HG02981 (cell line): ENCODE measurements at regions not wholly inside any gene's neighbourhood (a gene's known extent, or its start where the extent isn't known, plus 50 kb on each side); places are given as distances from the start of the nearest gene placed in this dataset.
A peak's percentile ranks its signal among the peaks of the same experiment; 100 is the strongest.

Experiments
- ATAC-seq: cut with Tn5 transposase; IDR thresholded peaks from one replicate; pipeline ENCODE4 v1.9.1; 2021; ENCODE audit warnings: mild to moderate bottlenecking, moderate library complexity; ENCODE audit not compliant: unreplicated experiment

DNA sequence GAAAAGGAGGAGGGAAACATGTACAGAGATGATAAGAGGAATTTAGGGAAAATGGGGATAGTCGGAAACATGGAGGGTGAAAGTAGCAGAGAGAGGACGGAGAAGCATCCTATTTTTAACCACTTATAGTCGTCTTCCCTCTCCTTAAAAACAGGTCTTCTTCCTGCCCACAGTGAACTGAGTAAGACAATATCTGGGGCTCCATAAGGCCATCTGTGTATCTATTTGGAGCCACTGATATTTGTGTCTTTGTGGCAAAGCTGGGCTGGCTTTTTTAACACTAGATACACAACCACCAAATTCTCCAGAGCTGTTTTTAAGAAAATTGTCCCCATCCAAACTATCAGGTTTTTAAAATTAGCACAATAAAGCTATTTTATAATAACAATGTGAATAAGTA is 109.5 kb upstream of the RAP1B start:
- no peak for ATAC-seq

DNA sequence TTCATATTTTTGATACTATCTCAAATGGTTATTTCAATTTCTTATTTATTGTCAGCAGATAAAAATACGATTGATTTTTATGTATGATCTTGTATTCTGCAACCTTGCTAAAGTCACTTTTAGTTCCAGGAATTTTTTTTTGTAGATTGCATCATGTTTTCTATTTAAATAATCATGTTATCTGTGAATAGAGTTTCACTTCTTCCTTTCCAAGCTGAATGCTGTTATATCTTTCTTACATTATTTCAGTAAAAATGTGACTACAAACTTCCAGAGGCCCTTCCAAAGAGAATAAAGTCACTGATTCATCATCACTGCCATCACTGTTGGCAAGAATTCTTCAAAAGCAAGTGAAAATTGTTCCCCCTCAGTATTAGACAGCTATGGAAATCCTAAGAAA is 104.7 kb upstream of the RAP1B start:
- no peak for ATAC-seq

DNA sequence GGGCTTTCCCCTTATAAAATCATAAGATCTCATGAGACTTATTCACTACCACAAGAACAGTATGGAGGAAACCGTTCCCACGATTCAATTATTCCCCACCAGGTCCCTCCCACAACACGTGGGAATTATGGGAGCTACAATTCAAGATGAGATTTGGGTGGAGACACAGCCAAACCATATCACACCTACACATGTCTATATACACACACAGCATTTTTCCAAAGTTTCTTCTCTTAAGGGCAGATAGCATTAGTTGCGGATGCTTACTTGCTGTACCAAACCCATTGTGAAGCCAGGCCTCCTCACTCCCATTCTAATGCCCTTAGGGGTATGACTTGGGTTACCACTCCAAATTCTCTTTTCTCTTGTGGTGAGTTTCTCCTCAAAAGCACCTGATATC is 104.1 kb upstream of the RAP1B start:
- ATAC-seq, result no peak

DNA sequence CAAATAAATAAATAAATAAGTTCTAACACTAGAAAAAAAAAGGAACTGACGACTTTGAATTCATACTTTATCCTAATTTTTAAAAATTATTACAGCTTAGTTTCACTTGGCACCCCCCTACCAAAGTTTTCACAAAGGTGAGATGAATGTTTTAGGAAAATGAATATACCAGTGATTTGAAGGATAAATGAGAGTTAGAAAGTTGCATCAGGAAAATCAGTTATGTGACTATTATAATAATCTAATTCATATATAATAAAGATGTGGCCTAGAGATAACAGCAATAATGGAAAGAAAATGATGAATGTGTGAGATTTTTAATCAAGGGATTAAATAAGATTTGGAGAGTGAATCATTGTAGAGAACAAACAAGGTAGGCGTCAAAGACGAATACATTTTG is 103.0 kb upstream of the RAP1B start:
- ATAC-seq, result no peak

DNA sequence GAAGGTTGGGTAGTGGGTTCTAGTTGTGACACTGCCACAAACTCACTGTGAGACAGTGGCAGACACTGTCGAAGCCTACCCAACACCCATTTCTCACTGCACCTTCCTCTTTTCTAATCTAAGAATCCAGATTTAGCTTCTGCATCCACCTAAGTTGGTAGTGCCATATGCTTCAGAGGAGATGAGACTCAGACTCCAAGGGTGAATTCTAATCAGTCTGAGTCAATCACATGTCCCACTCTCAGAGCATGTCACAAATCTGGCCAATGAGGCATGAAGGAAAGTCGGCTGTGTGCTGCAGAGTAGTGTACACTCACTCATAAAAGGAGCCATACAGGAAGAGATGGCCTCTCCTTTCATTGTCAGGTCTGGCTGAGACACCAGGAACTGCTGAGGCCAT is 102.1 kb upstream of the RAP1B start:
- ATAC-seq, result no peak

DNA sequence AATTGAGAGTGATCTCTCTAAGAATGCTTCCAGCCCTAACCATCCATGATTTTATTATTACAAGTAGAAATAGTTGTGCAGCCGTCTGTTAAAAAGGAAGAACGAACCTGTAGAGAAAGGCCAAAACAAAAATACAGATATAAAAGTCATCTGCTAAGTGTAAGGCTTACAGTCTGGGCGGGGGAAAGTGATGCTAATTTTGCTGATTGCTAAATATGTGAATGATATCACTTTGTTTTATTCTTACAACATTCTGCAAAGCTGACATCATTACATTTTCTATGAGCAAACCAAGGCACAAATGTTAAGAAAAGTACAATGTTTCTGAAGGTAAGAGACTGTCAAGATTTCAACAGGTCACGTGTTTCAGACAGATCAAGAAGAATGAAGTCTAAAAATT is 101.5 kb upstream of the RAP1B start:
- ATAC-seq, result no peak

DNA sequence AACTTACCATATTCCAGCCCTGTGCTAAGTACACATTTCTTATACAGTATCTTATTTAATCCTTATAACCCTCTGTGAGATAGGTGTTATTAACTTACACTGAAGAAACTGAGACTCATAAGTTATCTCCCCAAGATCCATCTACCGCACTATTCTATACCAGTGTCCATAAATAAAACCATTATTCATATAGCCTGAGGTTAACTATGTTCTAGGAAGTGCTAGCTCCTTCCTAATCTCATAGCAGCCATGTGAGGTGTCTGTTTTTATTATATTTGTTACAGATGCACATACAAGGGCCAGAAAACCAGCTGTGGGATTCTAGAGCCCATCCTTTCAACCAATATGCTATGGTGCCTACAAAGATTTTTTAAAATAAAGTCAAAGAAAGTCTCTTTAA is 100.3 kb upstream of the RAP1B start:
- no peak for ATAC-seq

DNA sequence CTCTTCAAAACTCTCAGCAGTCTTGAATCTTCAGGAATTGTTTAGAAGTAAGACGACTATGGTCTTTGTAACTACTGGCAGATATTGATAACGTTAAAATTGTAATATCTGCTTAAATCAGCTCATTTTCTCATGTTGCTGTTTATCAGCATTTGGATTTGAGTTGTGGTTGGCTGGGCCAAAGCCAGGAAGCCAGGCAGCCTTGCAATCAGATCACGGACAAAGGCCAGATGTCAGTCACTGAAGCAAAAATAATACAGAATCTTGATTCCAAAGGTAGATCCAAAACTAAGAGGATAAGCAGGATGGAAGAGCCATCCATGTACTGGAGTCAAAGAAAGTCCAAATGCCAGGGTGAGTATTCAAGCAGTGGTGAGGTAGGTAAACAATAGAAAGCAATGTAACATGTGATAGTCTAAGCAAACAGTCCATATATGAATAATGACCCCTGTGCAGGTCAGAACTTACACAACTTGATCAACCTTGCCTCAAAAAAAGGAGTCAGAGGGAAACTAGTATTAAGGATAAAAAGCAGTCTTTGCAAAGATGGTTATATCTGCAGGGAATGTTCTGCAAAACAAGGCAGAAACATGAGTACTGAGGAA is 95.8 kb upstream of the RAP1B start:
- ATAC-seq, result no peak

DNA sequence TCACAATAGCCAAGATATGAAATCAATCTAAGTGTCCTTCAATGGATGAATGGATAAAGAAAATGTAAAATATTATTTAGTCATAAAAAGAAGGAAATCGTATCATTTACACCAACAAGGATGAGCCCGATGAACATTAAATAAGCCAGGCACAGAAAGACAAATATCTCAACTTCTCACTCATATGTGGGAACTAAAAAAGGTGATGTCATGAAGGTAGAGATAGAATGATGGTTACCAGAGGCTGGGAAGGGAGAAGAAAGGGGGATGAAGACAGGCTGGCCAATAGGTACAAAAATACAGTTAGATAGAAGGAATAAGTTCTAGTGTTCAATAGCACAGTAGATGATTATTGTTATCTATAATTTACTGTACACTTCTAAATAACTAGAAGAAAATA is 94.9 kb upstream of the RAP1B start:
- no peak for ATAC-seq

DNA sequence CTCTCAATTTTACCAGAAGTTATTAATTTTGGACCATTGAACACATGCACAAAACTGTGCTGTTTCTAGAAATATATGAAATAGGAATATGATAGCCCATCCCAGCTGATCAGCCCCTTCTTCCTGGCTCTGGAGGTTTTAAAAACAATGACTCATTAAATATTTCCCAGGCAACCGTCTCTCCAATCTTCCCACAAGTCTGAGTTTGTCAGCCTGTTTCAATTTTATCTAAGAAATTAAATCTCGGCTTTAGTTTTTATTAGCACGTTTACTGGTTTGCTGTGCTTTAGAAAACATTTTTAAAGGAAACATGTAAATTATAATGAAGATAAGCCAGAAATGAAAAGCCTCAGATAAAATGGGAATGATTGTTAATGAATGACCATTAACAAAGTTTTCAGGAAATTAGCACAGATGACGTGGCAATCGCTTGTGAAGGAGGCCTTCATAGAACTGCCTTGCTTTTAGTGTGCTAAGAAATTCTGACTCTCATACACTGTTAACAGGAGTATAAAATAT is 89.3 kb upstream of the RAP1B start:
- ATAC-seq, result no peak

DNA sequence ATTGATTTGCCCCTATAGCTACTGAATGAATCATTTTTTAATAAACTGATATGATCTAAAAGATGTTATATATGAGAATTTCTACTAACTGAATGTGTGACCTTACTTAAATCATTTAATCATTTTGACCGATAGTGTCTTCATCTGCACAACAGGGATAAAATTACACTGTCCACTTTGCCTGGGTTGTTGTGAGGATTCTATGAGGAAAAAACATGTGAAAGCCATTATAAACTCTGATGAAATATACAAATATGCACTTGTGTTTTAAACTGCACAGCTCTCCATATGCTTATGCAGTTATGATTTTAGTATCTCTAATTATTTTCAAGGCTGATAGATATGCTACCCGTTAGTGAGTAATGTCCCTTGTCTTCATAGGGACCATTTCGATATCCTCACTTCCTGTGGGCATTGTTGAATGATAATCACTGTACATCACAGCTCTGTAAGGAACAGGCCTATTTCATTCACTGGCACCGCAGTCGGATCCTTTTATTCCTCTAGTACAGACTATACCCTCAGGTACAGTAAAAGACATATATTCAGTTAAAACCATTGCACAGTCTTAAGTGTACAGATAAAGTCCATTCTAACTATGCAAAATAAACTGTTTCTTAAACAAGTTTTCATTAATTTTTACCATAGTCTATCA is 88.7 kb upstream of the RAP1B start:
- ATAC-seq, result no peak

DNA sequence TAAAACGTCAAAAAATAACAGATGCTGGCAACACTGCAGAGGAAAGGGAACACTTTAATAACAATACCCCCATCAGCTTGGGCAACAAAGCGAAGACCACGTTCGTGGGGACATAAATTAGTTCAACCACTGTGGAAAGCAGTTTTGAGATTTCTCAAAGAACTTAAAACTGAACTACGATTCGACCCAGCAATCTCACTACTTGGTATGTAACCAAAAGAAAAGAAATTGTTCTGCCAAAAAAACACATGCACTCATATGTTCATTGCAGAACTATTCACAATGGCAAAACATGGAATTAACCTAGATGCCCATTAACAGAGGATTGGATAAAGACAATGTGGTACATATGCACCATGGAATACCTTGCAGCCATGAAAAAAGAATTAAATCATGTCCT is 81.2 kb upstream of the RAP1B start:
- no peak for ATAC-seq

DNA sequence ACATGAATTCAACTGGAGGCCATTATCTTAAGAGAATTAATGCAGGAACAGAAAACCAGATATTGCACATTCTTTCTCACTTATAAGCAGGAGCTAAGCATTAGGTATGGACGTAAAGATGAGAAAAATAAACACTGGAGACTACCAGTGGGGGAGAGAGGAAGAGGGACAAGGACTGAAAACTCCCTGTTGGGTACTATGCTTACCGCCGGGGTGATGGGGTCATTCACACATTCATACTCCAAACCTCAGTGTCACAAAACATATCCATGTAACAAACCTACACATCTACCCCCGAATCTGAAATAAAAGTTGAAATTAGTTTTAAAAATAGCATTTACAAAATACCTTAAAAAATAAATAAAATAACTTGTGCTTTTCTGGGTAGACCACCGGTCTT is 80.8 kb upstream of the RAP1B start:
- no peak for ATAC-seq

DNA sequence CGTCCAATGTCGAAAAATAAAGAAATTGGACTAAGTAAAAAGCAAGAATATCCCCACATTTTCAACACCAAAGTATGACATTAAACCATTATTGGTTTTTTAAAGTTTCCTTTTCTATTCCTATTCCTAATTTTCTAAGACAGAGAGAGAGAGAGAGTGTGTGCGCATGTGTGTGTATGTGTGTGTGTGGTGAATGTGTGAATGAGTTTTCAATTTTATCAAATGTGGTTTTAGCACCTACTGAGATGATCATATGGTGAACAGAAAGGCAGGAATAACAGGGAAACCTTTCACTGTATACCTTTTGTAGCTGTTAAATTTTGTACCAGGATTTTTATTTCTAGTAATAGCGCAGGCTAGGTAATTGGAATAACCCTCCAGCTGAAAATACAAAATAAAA is 80.4 kb upstream of the RAP1B start:
- ATAC-seq, result no peak

DNA sequence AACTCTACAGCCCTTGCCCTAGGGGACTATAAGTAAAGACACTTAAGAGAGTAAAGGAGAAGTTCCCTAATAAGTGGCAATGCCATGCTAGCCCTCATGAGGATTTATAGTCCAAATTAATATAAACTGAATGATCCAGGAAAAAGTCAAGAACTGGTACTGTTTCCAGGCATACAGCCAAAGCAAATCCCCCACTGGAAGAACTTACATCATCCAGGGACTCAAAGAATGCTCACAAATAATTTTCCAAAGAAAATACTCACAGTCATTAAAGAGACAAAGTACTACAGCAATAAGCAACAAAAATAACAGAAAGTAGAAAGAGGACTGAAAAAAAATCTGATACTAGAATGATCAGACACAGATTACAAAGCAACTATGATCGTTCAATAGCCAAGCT is 79.7 kb upstream of the RAP1B start:
- no peak for ATAC-seq

DNA sequence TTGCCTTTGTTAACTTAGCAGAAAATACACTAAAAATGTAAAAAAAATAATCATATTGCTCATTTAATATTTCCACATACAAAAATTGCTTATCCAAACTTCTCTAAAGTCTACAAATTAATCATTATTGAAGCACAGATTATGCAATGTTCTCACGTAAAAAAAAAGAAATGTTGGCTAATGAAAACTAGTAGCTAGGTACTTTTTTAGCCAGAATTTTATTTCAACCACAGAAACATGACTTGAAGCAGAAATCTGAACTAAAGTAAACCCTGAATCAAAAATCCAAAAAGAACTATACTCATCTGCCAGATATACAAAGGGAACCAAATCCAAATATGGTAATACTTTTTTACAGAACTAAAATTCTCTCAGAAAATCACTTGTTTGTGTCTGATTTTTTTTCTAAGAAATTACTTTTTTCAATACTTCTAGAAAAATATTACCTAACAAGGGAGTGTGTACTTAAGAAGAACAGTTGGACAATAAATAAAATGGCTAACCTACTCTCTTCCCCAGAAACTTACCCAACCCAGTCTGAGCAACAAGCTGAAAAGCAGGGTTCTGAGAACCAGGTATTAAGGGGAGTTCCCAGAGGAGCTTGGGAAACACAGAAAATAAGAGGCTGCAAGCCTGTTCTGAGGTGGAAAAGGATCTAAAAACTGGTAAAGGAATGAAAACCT is 78.4 kb upstream of the RAP1B start:
- no peak for ATAC-seq

DNA sequence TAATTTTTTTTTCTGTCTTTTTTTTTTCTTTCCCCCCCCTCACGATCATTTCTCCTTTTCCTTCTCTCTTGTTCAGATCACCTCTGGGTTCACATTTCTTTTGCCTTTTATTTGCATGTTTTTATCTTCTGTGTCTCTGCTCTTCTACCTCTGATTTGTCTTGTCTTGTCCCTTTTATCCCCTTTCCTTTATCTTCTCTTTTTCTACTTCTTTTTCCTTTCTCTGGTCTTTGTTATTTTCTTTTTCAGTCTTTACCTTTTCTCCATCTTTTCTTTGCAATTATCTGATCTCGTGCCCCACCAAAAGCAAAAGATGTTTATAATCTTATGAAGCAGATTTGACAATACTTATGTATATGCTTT is 77.8 kb upstream of the RAP1B start:
- ATAC-seq, result no peak

DNA sequence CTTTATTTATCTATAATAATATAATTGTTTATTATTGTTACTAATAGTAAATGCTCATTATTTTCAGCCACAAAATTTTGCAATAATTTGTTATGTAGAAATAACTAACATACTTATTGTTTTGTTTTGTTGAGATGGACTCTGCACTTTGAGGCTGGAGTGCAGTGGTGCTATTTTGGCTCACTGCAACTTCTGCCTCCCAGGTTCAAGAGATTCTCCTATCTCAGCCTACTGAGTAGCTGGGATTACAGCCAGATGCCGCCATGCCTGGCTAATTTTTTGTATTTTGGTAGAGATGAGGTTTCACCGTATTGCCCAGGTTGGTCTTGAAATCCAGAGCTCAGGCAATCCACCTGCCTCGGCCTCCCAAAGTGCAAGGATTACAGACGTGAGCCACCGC is 76.6 kb upstream of the RAP1B start:
- no peak for ATAC-seq

DNA sequence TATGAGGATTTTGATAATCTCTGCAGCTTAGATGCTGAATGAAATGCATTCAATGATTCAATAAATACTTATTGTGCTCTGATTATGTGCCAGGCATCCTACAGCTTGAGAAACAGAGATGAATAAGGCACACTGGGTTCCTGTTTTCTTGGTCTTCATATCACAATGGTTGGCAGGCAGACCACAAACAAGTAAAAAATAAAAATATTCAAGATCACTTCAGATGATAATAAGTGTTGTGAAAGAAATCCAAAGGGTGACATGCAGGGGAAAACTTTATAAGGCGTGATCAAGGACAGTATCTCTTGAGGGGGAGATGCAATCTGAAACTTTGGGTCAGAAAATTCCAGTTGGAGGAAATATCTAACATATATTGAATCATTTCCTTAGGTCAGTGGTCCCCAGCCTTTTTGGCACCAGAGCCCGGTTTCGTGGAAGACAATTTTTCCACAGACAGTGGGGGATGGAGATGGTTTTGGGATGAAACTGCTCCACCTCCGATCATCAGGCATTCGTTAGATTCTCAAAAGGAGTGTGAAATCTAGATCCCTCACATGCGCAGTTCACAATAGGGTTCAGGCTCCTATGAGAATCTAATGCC is 73.7 kb upstream of the RAP1B start:
- ATAC-seq, result no peak

DNA sequence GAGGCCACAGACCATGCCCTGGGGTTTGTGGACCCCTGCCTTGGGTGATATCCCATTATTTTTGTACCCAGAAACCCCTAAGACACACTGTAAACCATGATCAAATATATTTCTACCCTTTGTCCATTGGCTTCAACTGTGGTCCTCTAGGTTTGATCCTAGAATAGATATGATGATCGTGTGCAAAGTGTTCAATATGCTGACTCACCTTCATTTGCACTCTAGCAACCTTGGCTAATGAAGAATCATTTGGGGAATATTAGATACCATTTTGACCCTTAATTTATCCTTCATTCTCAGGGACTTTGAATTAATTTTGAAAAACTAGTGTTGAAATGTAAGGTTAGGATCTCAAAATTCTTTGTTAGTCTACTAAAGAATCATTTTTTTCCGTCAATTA is 73.1 kb upstream of the RAP1B start:
- ATAC-seq, result no peak

DNA sequence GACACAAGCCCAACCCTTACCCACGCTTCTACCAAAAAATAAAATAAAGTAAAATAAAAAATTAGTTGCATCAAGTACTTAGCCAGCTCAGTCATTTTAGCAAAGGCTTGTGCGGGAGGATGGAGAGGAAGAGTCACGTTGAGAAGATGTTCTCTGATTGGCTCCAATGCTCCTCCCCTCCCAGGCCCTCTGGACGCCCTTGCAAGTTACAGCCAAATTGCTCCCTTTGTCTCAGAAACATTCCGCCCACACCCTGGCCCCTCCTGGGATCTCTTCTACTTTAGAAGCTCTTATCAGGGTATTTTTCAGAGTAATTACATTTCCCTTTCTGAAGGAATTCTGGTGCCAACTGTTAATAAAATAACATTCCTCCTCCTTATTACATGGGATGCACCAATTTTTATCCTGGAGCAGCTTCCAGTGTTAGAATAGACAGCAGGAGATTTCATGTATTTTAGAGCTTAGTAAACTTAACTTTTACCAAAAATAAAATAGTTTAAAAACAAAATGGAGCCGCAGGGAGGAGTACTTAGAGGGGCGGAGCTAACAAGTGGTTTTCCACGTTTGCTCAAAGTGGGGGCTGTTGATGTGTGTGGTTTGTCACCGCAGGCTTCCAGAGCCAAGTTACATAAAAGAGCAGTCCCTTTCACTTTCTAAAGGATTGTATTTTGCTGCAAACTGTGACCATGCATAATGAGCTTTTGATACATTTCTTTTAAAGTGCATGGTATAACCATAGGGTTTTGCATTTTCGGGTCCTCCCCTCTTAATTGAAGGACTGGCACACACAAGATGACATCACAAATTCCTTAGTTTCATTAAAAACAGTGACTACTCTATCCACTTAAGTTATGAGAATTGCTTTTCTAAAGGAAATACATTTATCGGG is 71.7 kb upstream of the RAP1B start:
- ATAC-seq, result peak; percentile 57
